Breast epithelium (tissue), 4 donors: ENCODE measurements at regions not wholly inside any gene's neighbourhood (a gene's known extent, or its start where the extent isn't known, plus 50 kb on each side); places are given as distances from the start of the nearest gene placed in this dataset.
A peak's percentile ranks its signal among the peaks of the same experiment; 100 is the strongest.

ENCODE experiments used
- DNase-seq, 2 donors: peaks; one replicate each; pipeline ENCODE4 v3.0.0-alpha.2; 2019; ENCODE audit warnings: low spot score in 2 of 2
- H3K27ac ChIP-seq, 2 donors: fragments of 200-600 bp; sonication (generic) in 1 of 2; one replicate each; pipeline ENCODE4 v1.5.1; 2016 to 2019; ENCODE audit warnings: mild to moderate bottlenecking in 1 of 2
- H3K27me3 ChIP-seq, 2 donors: fragments of 200-600 bp; sonication (generic) in 1 of 2; one replicate each; pipeline versions ENCODE4 v1.5.1 to v1.6.0; 2017 to 2019; ENCODE audit warnings: control low read depth in 1 of 2, mild to moderate bottlenecking in 1 of 2
- H3K36me3 ChIP-seq: fragments of 200-600 bp; one replicate; pipeline ENCODE4 v1.5.1; 2019
- H3K4me1 ChIP-seq, 2 donors: fragments of 200-600 bp; sonication (generic); one replicate each; pipeline ENCODE4 v1.5.1; 2016 to 2019; ENCODE audit warnings: control low read depth in 1 of 2
- H3K4me3 ChIP-seq, 3 donors: fragments of 200-600 bp; sonication (generic); 1 replicate in 2 of 3; 2 replicates in 1 of 3; pipeline ENCODE4 v1.5.1; 2016 to 2019; ENCODE audit warnings: mild to moderate bottlenecking in 3 of 3, moderate library complexity in 2 of 3
- H3K9me3 ChIP-seq, 2 donors: fragments of 200-600 bp; sonication (generic) in 1 of 2; one replicate each; pipeline ENCODE4 v1.5.1; 2016 to 2019; ENCODE audit warnings: control low read depth in 1 of 2
- CTCF ChIP-seq, 3 donors: fragments of 450-650 bp; IDR thresholded peaks; one replicate each; pipeline ENCODE4 v1.5.1; 2016 to 2017; ENCODE audit warnings: antibody characterized with exemption in 3 of 3, mild to moderate bottlenecking in 3 of 3, moderate library complexity in 3 of 3
- POLR2A ChIP-seq: fragments of 450-650 bp; IDR thresholded peaks from one replicate; pipeline ENCODE4 v1.6.1; 2016; ENCODE audit warnings: antibody characterized with exemption, mild to moderate bottlenecking, moderate library complexity
- POLR2AphosphoS5 ChIP-seq, 3 donors: sonication (generic); formaldehyde crosslinking; IDR thresholded peaks; one replicate each; pipeline ENCODE4 v1.6.1; 2017; ENCODE audit warnings: antibody characterized with exemption in 3 of 3
- intact Hi-C: fragments of 100-400 bp; cut with DNase I; formaldehyde crosslinking; loops from one replicate; pipeline ENCODE4 v1.15.1; 2023; ENCODE audit warnings: low total_unique reads

DNA sequence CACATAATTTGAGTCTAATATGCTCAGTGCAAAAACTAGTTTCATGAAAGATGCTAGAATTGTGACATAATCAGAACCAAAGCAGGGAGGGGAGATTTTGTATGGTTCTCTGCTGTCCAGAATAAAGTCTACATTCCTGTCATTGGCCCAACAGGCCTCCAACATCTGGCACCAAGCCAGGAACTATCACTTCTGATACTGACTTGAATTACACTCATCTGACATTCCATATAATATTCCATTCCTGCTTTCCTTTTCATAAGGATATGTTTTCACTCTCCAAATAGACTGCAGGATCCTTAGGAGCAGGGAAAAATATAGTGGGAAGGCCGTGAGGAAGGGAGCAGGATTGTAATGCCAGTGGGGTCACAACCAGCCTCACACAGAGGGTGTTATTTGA lies 84.6 kb upstream of the BTN3A2 start:
- intact Hi-C loops: loop anchor here (10.0 kb wide), 1 partner anchor 56 kb away; a partner anchor contains a TSS
- TF ChIP-seq POLR2A (no peak), CTCF (IDR thresholded peaks at IDR 0.05) (no peak), POLR2AphosphoS5 (IDR thresholded peaks at IDR 0.05) (no peak)
- Histone ChIP-seq H3K27me3 (no peaks in the 10 kb centered on the region), H3K9me3 (no peaks in the 10 kb centered on the region), H3K27ac (no peak overlapping the region), H3K4me1 (peaks cover 0 to 3% of the 10 kb centered on the region in 2 donors), H3K36me3 (no peaks in the 10 kb centered on the region), H3K4me3 (no peak overlapping the region)
- DNase-seq: no peak

- H3K4me3 ChIP-seq: peak overlapping the region; percentile 59 to 79 (median 74)
- H3K4me1 ChIP-seq: peaks cover 0 to 3% of the 10 kb centered on the region in 2 donors
- H3K36me3 ChIP-seq: no peaks in the 10 kb centered on the region
- H3K27me3 ChIP-seq: no peaks in the 10 kb centered on the region
- DNase-seq: peak; percentile 49 to 58
- H3K9me3 ChIP-seq: peaks cover 0 to 3% of the 10 kb centered on the region in 2 donors
- intact Hi-C loops: loop anchor here (10.0 kb wide), 1 partner anchor 60 kb away; a partner anchor contains a TSS
- peak in 1 of 3 donors; percentile 34 for TF ChIP-seq POLR2AphosphoS5 (IDR thresholded peaks at IDR 0.05)
- TF ChIP-seq CTCF (IDR thresholded peaks at IDR 0.05): peak in 1 of 3 donors; percentile 7
- TF ChIP-seq POLR2A: no peak
- H3K27ac ChIP-seq: peak overlapping the region; percentile 96 to 98
Measured at GRCh38 chr6:26284537-26285142, 80.4 kb upstream of the BTN3A2 start.

DNA sequence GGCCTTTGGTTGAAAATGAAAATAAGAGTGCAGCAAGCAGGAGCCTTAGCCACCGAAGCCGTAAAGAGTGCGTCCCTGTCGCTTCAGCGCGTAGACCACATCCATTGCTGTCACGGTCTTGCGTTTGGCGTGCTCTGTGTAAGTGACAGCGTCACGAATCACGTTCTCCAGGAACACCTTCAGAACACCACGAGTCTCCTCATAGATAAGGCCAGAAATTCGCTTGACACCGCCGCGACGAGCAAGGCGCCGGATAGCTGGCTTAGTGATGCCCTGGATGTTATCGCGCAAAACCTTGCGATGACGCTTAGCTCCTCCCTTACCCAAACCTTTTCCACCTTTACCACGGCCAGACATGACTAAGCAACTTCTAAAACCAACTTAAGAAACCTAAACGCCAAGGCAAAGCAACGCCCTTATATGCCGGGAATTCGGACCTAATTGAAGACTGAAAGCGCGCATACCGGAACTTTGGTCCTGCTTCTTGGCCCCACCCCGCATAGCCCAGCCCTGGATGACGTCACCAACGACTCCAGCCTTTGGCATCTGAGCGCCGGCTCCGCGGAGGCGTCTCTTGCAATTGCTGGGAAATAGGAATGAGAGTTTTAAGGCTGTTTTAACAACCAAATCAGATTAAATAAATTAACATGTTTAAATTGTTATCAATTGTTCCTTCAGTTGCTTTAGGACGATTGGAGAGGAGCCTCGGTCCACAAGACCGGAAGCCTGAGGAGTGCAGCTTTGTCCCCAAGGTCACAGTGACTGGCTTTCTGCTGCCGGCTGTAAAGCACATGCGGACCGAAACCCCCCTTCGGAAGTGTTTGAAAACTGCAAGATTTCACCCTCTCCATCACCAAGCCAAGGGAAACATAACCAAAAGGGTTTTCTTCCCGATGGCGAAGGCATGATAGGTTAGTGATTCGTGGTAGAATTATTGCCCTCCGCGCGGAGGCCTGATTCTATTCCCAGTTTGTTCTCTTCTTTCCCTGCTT lies 79.6 kb upstream of the BTN3A2 start:
- peak; percentile 96 to 98 (median 98) for TF ChIP-seq POLR2AphosphoS5 (IDR thresholded peaks at IDR 0.05)
- TF ChIP-seq POLR2A: peak; percentile 87
- TF ChIP-seq CTCF (IDR thresholded peaks at IDR 0.05): peak in 1 of 3 donors; percentile 24
- DNase-seq: peak; percentile 98
- H3K9me3 ChIP-seq: peaks cover 0 to 3% of the 10 kb centered on the region in 2 donors
- peak overlapping the region; percentile 59 to 79 (median 74) for H3K4me3 ChIP-seq
- H3K27ac ChIP-seq: peak overlapping the region; percentile 96 to 98
- intact Hi-C loops: loop anchor here (10.0 kb wide), 1 partner anchor 61 kb away; a partner anchor contains a TSS
- H3K36me3 ChIP-seq: no peaks in the 10 kb centered on the region
- peaks cover 0 to 3% of the 10 kb centered on the region in 2 donors for H3K4me1 ChIP-seq
- H3K27me3 ChIP-seq: no peaks in the 10 kb centered on the region

DNA sequence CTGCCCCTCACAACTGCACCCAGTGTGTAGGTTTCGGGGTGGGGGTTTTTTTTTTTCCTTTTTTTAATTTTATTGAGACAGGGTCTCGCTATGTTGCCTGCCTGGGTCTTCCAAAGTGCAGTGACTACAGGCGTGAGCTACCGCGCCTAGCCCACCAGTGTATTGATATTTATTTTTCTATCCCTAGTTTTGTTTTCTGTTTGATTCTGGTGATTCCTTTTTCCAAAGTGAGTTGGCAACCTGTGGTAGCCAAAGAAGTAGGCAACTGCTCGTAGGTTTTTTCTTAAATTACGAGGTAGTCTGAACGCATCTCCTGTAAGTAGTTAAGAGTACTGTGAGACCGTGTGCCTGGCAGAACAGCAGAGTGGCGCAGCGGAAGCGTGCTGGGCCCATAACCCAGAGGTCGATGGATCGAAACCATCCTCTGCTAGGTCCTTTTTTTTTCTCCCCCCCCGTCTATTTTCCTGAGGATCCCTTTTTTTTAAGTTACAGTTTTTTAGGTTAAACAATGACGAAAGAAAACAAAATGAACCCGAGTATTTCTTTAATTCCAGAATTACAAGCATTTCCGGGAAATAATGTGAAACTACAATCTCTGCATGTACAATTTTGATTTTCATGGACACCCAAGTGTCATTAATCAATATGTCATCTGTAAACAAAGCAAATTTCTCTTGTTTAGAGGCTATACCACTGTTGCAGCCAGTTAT lies 78.7 kb upstream of the BTN3A2 start:
- peaks cover 0 to 3% of the 10 kb centered on the region in 2 donors for H3K4me1 ChIP-seq
- no peaks in the 10 kb centered on the region for H3K27me3 ChIP-seq
- H3K9me3 ChIP-seq: peaks cover 0 to 3% of the 10 kb centered on the region in 2 donors
- intact Hi-C loops: loop anchor here (10.0 kb wide), 1 partner anchor 62 kb away; a partner anchor contains a TSS
- TF ChIP-seq CTCF (IDR thresholded peaks at IDR 0.05) (no peak), POLR2AphosphoS5 (IDR thresholded peaks at IDR 0.05) (peak; percentile 82 to 93 (median 82))
- DNase-seq: peak; percentile 67 to 81
- H3K36me3 ChIP-seq: no peaks in the 10 kb centered on the region
- peak overlapping the region; percentile 59 to 79 (median 74) for H3K4me3 ChIP-seq
- H3K27ac ChIP-seq: peak overlapping the region; percentile 96 to 98
